ENCODE measurements at regions not wholly inside any gene's neighbourhood (a gene's known extent, or its start where the extent isn't known, plus 50 kb on each side); places are given as distances from the start of the nearest gene placed in this dataset.

GRCh38 chr1:81430955-81431623, 369.6 kb upstream of the ADGRL2 start:
- Mint-ChIP-seq H3K4me1 (no peaks in the 10 kb centered on the region), H3K27ac (no peak overlapping the region), H3K36me3 (no peaks in the 10 kb centered on the region), H3K9me3 (peaks cover 31% of the 10 kb centered on the region), H3K4me3 (no peak overlapping the region)
- DNase-seq (ENCODE audit: low spot score in 2 of 2) (no peak), ATAC-seq (no peak)

GRCh38 chr1:81430236-81430938, 370.3 kb upstream of the ADGRL2 start:
- peaks cover 31% of the 10 kb centered on the region for H3K9me3 Mint-ChIP-seq
- H3K36me3 Mint-ChIP-seq: no peaks in the 10 kb centered on the region

GRCh38 chr1:81428998-81429397, 371.7 kb upstream of the ADGRL2 start:
- H3K9me3 Mint-ChIP-seq: peaks cover 30% of the 10 kb centered on the region
- H3K4me1 Mint-ChIP-seq: no peaks in the 10 kb centered on the region
- ATAC-seq (no peak), DNase-seq (ENCODE audit: low spot score in 2 of 2) (no peak)
- no peaks in the 10 kb centered on the region for H3K36me3 Mint-ChIP-seq
- H3K27ac Mint-ChIP-seq: no peak overlapping the region
- H3K4me3 Mint-ChIP-seq: no peak overlapping the region

More at GRCh38 chr1:81430236-81430938, 370.3 kb upstream of the ADGRL2 start:
- DNase-seq (ENCODE audit: low spot score in 2 of 2): no peak
- Mint-ChIP-seq H3K4me3 (no peak overlapping the region), H3K27ac (no peak overlapping the region), H3K4me1 (no peaks in the 10 kb centered on the region)
- no peak for ATAC-seq

- Mint-ChIP-seq H3K4me1 (no peaks in the 10 kb centered on the region), H3K9me3 (peaks cover 27% of the 10 kb centered on the region), H3K27ac (no peak overlapping the region), H3K4me3 (no peak overlapping the region), H3K36me3 (no peaks in the 10 kb centered on the region)
- DNase-seq (ENCODE audit: low spot score in 2 of 2): no peak
- ATAC-seq: no peak
These were observed 375.9 kb upstream of the ADGRL2 start for GRCh38 chr1:81424816-81425215.

GRCh38 chr1:81424061-81424460, 376.7 kb upstream of the ADGRL2 start:
- Mint-ChIP-seq H3K4me1 (no peaks in the 10 kb centered on the region), H3K36me3 (no peaks in the 10 kb centered on the region), H3K9me3 (peaks cover 23% of the 10 kb centered on the region), H3K4me3 (no peak overlapping the region), H3K27ac (no peak overlapping the region)
- ATAC-seq: no peak
- no peak for DNase-seq (ENCODE audit: low spot score in 2 of 2)

GRCh38 chr1:81420760-81421159, 380.0 kb upstream of the ADGRL2 start:
- Mint-ChIP-seq H3K27ac (no peak overlapping the region), H3K36me3 (no peaks in the 10 kb centered on the region), H3K4me1 (no peaks in the 10 kb centered on the region), H3K9me3 (peaks cover 9% of the 10 kb centered on the region), H3K4me3 (no peak overlapping the region)
- ATAC-seq: no peak
- no peak for DNase-seq (ENCODE audit: low spot score in 2 of 2)

GRCh38 chr1:81414488-81415015, 386.2 kb upstream of the ADGRL2 start:
- peaks cover 20% of the 10 kb centered on the region for H3K9me3 Mint-ChIP-seq
- H3K4me3 Mint-ChIP-seq: no peak overlapping the region
- no peak for ATAC-seq

GRCh38 chr1:81412954-81413353, 387.8 kb upstream of the ADGRL2 start:
- no peaks in the 10 kb centered on the region for H3K4me1 Mint-ChIP-seq
- ATAC-seq: no peak
- no peak overlapping the region for H3K27ac Mint-ChIP-seq
- H3K9me3 Mint-ChIP-seq: peaks cover 20% of the 10 kb centered on the region
- H3K4me3 Mint-ChIP-seq: no peak overlapping the region
- DNase-seq (ENCODE audit: low spot score in 2 of 2): no peak
- H3K36me3 Mint-ChIP-seq: no peaks in the 10 kb centered on the region

More at GRCh38 chr1:81414488-81415015, 386.2 kb upstream of the ADGRL2 start:
- no peak overlapping the region for H3K27ac Mint-ChIP-seq
- no peak for DNase-seq (ENCODE audit: low spot score in 2 of 2)
- no peaks in the 10 kb centered on the region for H3K4me1 Mint-ChIP-seq
- H3K36me3 Mint-ChIP-seq: no peaks in the 10 kb centered on the region

GRCh38 chr1:81410941-81411340, 389.8 kb upstream of the ADGRL2 start:
- ATAC-seq (no peak), DNase-seq (ENCODE audit: low spot score in 2 of 2) (no peak)
- Mint-ChIP-seq H3K9me3 (peaks cover 18% of the 10 kb centered on the region), H3K27ac (no peak overlapping the region), H3K4me3 (no peak overlapping the region), H3K4me1 (no peaks in the 10 kb centered on the region), H3K36me3 (no peaks in the 10 kb centered on the region)

- ATAC-seq (no peak), DNase-seq (ENCODE audit: low spot score in 2 of 2) (no peak)
- no peaks in the 10 kb centered on the region for H3K4me1 Mint-ChIP-seq
- no peak overlapping the region for H3K27ac Mint-ChIP-seq
- peaks cover 18% of the 10 kb centered on the region for H3K9me3 Mint-ChIP-seq
- no peaks in the 10 kb centered on the region for H3K36me3 Mint-ChIP-seq
- no peak overlapping the region for H3K4me3 Mint-ChIP-seq
These were observed 390.4 kb upstream of the ADGRL2 start for GRCh38 chr1:81410351-81410750.

- peaks cover 13% of the 10 kb centered on the region for H3K9me3 Mint-ChIP-seq
- H3K4me1 Mint-ChIP-seq: no peaks in the 10 kb centered on the region
- no peak for ATAC-seq
- no peak overlapping the region for H3K4me3 Mint-ChIP-seq
- no peak for DNase-seq (ENCODE audit: low spot score in 2 of 2)
- no peaks in the 10 kb centered on the region for H3K36me3 Mint-ChIP-seq
- no peak overlapping the region for H3K27ac Mint-ChIP-seq
These were observed 390.9 kb upstream of the ADGRL2 start for GRCh38 chr1:81409780-81410274.

GRCh38 chr1:81409262-81409661, 391.5 kb upstream of the ADGRL2 start:
- ATAC-seq: no peak
- no peak for DNase-seq (ENCODE audit: low spot score in 2 of 2)
- H3K4me1 Mint-ChIP-seq: no peaks in the 10 kb centered on the region
- H3K9me3 Mint-ChIP-seq: peaks cover 10% of the 10 kb centered on the region
- no peaks in the 10 kb centered on the region for H3K36me3 Mint-ChIP-seq
- no peak overlapping the region for H3K4me3 Mint-ChIP-seq
- H3K27ac Mint-ChIP-seq: no peak overlapping the region

- Mint-ChIP-seq H3K27ac (no peak overlapping the region), H3K9me3 (peaks cover 10% of the 10 kb centered on the region), H3K4me1 (no peaks in the 10 kb centered on the region), H3K4me3 (no peak overlapping the region), H3K36me3 (no peaks in the 10 kb centered on the region)
- ATAC-seq (no peak), DNase-seq (ENCODE audit: low spot score in 2 of 2) (no peak)
These were observed 392.3 kb upstream of the ADGRL2 start for GRCh38 chr1:81408419-81408818.

GRCh38 chr1:81407000-81407821, 393.5 kb upstream of the ADGRL2 start:
- no peak overlapping the region for H3K27ac Mint-ChIP-seq
- ATAC-seq (no peak), DNase-seq (ENCODE audit: low spot score in 2 of 2) (no peak)
- no peaks in the 10 kb centered on the region for H3K36me3 Mint-ChIP-seq
- H3K9me3 Mint-ChIP-seq: peaks cover 8% of the 10 kb centered on the region
- no peak overlapping the region for H3K4me3 Mint-ChIP-seq
- no peaks in the 10 kb centered on the region for H3K4me1 Mint-ChIP-seq

GRCh38 chr1:81406292-81406999, 394.3 kb upstream of the ADGRL2 start:
- Mint-ChIP-seq H3K27ac (no peak overlapping the region), H3K9me3 (peaks cover 8% of the 10 kb centered on the region), H3K36me3 (no peaks in the 10 kb centered on the region), H3K4me1 (no peaks in the 10 kb centered on the region), H3K4me3 (no peak overlapping the region)
- ATAC-seq (no peak), DNase-seq (ENCODE audit: low spot score in 2 of 2) (no peak)

Measured in stimulated activated effector memory CD8-positive, alpha-beta T cell treated with anti-CD3 and anti-CD28 coated beads, Interleukin-12 subunit alpha, Interleukin-12 subunit beta, amount 100 ng/mL, for 72 hours (primary cell).